ENCODE measurements at regions not wholly inside any gene's neighbourhood (a gene's known extent, or its start where the extent isn't known, plus 50 kb on each side); places are given as distances from the start of the nearest gene placed in this dataset.

DNA sequence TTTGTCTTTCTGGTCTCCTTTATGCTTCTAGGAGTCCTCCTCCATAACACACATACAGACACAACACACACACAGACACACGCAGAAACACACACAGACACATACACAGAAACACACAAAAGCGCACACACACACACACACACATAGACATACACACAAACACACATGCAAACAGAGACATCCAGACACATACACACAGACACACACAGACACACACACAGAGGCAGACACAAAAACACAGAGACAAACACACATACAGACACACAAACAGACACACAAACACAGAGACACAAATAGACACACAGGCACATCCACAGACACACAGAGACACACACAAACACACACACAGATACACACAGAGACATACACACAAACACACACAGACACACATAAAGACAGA is 220.2 kb downstream of the IRX2 start:
- no peak overlapping the region for H3K4me2 ChIP-seq (ENCODE audit: low read depth, low read length)
- TF ChIP-seq EZH2 (optimal IDR thresholded peaks at IDR 0.05; ENCODE audit: low read depth, low read length) (no peak), EZH2phosphoT487 (IDR thresholded peaks at IDR 0.05; ENCODE audit: low read length) (no peak)
- TF ChIP-seq, protein P1, sequence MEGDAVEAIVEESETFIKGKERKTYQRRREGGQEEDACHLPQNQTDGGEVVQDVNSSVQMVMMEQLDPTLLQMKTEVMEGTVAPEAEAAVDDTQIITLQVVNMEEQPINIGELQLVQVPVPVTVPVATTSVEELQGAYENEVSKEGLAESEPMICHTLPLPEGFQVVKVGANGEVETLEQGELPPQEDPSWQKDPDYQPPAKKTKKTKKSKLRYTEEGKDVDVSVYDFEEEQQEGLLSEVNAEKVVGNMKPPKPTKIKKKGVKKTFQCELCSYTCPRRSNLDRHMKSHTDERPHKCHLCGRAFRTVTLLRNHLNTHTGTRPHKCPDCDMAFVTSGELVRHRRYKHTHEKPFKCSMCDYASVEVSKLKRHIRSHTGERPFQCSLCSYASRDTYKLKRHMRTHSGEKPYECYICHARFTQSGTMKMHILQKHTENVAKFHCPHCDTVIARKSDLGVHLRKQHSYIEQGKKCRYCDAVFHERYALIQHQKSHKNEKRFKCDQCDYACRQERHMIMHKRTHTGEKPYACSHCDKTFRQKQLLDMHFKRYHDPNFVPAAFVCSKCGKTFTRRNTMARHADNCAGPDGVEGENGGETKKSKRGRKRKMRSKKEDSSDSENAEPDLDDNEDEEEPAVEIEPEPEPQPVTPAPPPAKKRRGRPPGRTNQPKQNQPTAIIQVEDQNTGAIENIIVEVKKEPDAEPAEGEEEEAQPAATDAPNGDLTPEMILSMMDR (IDR thresholded peaks at IDR 0.05; ENCODE audit: low read length), result no peak
- H3F3A ChIP-seq (ENCODE audit: insufficient read depth, low read length), result no peaks in the 10 kb centered on the region
- H3K4me1 ChIP-seq (ENCODE audit: low read length), result no peaks in the 10 kb centered on the region
- no peaks in the 10 kb centered on the region for H3K9me2 ChIP-seq (replicated peaks; ENCODE audit: insufficient read depth, low read length)
- H3K9me3 ChIP-seq (replicated peaks; ENCODE audit: insufficient read depth, low read length), result no peaks in the 10 kb centered on the region
- H4K20me1 ChIP-seq (ENCODE audit: insufficient read depth, low read length), result no peaks in the 10 kb centered on the region
- no peaks in the 10 kb centered on the region for H3K36me3 ChIP-seq (replicated peaks; ENCODE audit: insufficient read depth, low read length)
- no peak overlapping the region for H3K4me3 ChIP-seq (ENCODE audit: low read length)
- no peak overlapping the region for H3K27ac ChIP-seq (ENCODE audit: low read length)
- H3K79me2 ChIP-seq (ENCODE audit: low read length), result no peaks in the 10 kb centered on the region
- H2AFZ ChIP-seq (ENCODE audit: low read length), result no peak overlapping the region
- H3K9ac ChIP-seq (ENCODE audit: low read length), result no peak overlapping the region
- H3K27me3 ChIP-seq (replicated peaks; ENCODE audit: insufficient read depth, low read length), result no peaks in the 10 kb centered on the region
- no peak for DNase-seq

DNA sequence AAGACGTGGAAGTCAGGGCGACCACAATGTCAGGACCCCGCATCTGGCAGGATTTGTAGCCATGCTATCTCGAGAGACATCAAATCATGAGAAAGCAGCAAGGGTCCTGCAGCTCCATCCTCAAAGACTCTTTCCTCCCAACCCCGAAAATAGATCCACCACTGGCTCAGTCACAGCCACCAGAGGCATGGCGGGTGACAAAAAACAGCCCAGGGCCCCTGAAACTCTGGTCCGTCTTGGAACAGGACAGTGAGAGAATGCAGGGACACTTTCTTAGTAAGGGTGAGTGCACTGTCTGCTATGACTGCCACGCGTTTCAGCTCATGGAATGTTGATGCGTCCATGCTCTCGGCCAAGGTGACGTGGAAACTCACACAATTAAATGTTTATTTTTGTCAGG is 220.9 kb downstream of the IRX2 start:
- Histone ChIP-seq H3F3A (ENCODE audit: insufficient read depth, low read length) (no peaks in the 10 kb centered on the region), H3K4me3 (ENCODE audit: low read length) (no peak overlapping the region), H3K27ac (ENCODE audit: low read length) (no peak overlapping the region), H4K20me1 (ENCODE audit: insufficient read depth, low read length) (no peaks in the 10 kb centered on the region), H3K9ac (ENCODE audit: low read length) (no peak overlapping the region), H3K9me2 (replicated peaks; ENCODE audit: insufficient read depth, low read length) (no peaks in the 10 kb centered on the region), H3K36me3 (replicated peaks; ENCODE audit: insufficient read depth, low read length) (no peaks in the 10 kb centered on the region), H3K27me3 (replicated peaks; ENCODE audit: insufficient read depth, low read length) (no peaks in the 10 kb centered on the region), H3K4me1 (ENCODE audit: low read length) (no peaks in the 10 kb centered on the region), H3K79me2 (ENCODE audit: low read length) (no peaks in the 10 kb centered on the region), H3K4me2 (ENCODE audit: low read depth, low read length) (no peak overlapping the region), H2AFZ (ENCODE audit: low read length) (no peak overlapping the region), H3K9me3 (replicated peaks; ENCODE audit: insufficient read depth, low read length) (no peaks in the 10 kb centered on the region)
- no peak for DNase-seq
- no peak for TF ChIP-seq EZH2 (optimal IDR thresholded peaks at IDR 0.05; ENCODE audit: low read depth, low read length)
- TF ChIP-seq, protein P1 (IDR thresholded peaks at IDR 0.05; ENCODE audit: low read length), result no peak
- TF ChIP-seq EZH2phosphoT487 (IDR thresholded peaks at IDR 0.05; ENCODE audit: low read length), result no peak

DNA sequence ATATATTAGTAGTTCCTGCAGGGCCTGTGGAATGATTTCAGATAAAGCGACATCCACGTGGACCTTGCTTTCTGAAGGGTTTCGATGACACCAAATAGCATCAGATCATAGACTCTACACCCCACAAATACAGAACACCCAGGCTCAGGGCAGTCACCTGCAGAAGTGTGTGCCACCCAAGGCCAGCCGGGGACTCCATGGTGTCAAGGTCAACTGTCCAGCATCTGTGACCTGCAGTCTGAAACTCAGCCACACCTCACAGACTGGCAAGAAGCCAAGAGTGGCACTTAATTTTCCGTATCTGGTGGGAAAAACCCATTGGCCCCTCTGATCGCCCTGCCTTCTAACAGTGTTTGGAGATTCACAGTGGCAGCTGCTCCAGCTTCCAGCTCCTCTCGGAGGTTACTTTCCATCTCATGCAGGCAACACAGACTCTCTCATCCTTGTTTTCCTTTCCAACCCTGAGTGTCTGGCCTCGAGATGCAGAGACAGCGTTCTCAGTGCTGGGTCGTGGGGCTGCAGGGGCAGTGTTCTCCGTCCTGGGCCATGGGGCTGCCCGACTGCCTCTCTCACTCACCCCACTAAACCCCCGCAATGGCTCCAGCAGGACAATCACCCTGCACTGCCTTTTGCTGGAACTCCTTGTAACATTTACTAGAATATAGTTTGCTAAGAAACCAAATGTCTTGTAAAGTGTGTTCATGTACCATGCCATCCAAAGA is 221.9 kb downstream of the IRX2 start:
- H3K4me2 ChIP-seq (ENCODE audit: low read depth, low read length), result no peak overlapping the region
- H3K27ac ChIP-seq (ENCODE audit: low read length), result no peak overlapping the region
- DNase-seq, result no peak
- TF ChIP-seq, protein P1 (IDR thresholded peaks at IDR 0.05; ENCODE audit: low read length), result no peak
- TF ChIP-seq EZH2phosphoT487 (IDR thresholded peaks at IDR 0.05; ENCODE audit: low read length), result no peak
- no peak for TF ChIP-seq EZH2 (optimal IDR thresholded peaks at IDR 0.05; ENCODE audit: low read depth, low read length)
- no peak overlapping the region for H3K4me3 ChIP-seq (ENCODE audit: low read length)
- no peaks in the 10 kb centered on the region for H3K36me3 ChIP-seq (replicated peaks; ENCODE audit: insufficient read depth, low read length)
- H3K9ac ChIP-seq (ENCODE audit: low read length), result no peak overlapping the region
- H3K9me2 ChIP-seq (replicated peaks; ENCODE audit: insufficient read depth, low read length), result no peaks in the 10 kb centered on the region
- H3K4me1 ChIP-seq (ENCODE audit: low read length), result no peaks in the 10 kb centered on the region
- no peaks in the 10 kb centered on the region for H3K27me3 ChIP-seq (replicated peaks; ENCODE audit: insufficient read depth, low read length)
- no peaks in the 10 kb centered on the region for H3K79me2 ChIP-seq (ENCODE audit: low read length)
- no peak overlapping the region for H2AFZ ChIP-seq (ENCODE audit: low read length)
- no peaks in the 10 kb centered on the region for H3F3A ChIP-seq (ENCODE audit: insufficient read depth, low read length)
- no peaks in the 10 kb centered on the region for H3K9me3 ChIP-seq (replicated peaks; ENCODE audit: insufficient read depth, low read length)
- no peaks in the 10 kb centered on the region for H4K20me1 ChIP-seq (ENCODE audit: insufficient read depth, low read length)
